Stimulated activated CD4-positive, alpha-beta T cell treated with anti-CD3 and anti-CD28 coated beads, Interleukin-4, amount 100 ng/mL, for 4 hours (primary cell): ENCODE measurements at regions not wholly inside any gene's neighbourhood (a gene's known extent, or its start where the extent isn't known, plus 50 kb on each side); places are given as distances from the start of the nearest gene placed in this dataset.

Source experiments
- DNase-seq, 2 experiments: peaks; one replicate each; pipeline ENCODE4 v3.0.0-alpha.2; 2020

DNA sequence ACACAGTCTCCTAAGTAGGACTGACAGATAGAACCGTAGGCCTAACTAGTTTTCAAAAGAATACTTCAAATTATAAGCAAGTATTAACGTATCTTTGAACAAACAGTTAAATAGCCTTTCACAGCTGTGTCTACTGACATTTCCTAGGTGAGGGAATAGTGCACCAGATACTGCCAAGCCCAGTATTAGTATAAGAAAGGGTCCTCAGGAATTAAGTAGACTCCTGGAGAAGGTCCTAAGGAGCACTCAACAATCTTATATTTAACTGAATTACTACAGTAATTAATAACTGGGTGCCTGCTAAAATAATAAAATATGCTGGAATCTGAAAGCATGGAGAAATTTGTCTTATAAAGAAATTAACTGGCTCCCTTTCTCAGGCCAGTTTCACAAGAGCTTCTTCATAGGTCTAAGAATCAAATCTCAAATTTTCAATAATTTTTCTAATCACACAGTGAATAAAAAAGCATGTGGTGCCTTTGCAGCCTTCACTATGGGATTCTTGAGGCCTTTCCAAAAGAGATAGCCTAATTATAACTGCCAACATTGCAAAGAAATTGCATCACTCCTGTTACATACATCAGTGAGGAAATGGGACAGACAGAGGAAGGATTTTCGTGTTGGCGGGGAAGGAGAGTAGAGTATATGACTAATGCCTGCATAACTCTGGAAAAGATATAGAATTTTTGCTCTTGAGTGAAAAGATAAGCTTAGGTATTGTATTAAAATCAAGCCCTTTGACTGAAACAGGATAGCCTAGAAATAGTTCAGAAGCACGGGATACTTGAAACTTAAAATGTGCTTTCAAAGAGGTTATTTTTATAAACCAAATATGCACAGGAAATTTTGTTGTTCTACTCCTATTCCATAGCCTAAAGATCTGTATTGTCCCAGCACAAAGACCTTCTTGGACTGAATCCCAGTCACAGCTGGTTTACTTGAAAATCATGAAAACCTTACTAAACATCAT, 228.6 kb upstream of the STK17B start:
- no peak for DNase-seq

- DNase-seq = no peak
Observed at GRCh38 chr2:196403471-196403870, 232.1 kb upstream of the STK17B start.

DNA sequence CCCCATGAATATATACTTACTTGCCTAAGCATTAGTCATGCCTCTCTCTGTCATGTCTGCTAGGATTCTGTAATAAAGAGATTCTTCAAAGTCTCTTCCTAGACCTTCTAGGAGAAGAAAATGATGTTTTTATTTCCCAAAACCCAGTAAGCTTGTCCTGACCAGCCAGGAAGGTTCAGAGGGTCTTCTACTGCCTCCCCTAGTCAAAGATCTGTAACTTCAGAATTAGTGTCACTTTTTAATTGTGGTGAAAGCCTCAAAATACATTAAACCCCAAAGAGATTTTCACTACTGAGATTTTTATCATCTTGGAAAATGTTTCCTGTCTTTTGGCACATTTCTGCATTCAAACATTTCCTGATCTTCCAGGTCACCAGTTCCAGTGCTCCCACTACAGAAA, 232.9 kb upstream of the STK17B start:
- DNase-seq = no peak

DNA sequence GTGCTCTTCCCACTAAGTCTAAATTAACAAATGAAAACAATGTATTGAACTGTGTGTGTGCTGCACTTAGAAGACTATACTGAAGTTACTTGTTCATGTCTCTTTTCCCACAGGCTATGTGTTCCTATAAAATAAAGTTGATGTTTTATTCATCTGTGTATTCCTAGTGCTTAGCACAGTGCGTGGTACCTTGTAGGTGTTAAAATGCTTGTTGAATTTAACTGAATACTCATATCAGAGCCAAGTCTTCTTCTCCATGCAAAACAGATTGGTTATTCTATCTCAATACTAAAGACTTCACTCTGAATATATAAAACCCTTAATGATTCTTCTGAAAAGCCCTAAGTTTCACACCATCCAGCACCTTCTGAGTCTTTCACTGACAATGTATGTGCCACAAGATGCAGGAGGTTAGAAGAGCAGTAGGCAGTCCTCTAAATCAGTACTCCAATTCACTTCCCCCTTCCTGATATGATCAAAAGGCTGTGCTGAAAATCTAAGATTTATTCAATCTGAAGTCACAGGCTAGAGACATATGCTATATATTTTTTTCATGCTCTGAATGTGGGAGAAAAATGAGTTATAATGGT, 231.7 kb upstream of the CCDC150 start:
- DNase-seq = no peak

DNA sequence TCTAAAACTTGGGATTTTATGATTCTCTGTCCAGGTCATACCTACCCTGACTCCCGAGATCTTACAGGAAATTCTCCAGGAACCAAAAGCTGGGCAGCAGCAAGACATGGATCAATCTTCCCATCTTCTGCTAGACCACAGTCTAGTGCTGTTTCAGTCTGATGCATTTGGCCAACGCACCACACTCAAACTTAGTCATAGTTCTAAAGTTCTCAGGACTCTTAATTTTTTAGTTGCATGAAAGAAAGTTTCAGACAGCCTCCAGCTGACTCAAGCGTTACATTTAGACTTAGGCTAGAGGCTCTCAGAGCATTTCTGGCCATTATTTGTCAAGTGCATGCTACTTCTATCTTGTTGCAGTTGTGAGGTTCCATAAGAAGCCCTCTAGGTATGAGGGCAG, 230.1 kb upstream of the CCDC150 start:
- no peak for DNase-seq

GRCh38 chr2:196410008-196410407, 229.5 kb upstream of the CCDC150 start:
- no peak for DNase-seq

- DNase-seq = no peak
Observed at GRCh38 chr2:196413821-196414274, 225.7 kb upstream of the CCDC150 start.

DNA sequence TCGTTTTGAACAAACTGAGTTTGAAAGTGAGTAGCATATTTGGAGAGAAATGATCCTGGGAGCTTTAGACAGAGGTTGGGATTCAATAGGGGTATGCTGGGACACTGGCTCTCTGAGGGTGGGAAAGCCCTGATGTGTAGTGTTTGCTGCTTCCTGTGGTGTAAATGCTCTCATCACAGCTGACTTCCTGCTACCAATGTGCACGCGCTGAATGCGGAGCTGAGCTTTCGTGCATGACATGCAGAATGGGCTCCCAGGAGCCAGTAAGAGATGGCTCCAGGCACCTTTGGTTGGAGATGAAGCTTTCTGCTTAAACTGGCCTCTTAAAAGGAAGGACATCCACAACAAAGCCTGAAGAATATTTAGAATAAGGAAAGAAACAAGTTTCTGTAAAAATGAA, 224.1 kb upstream of the CCDC150 start:
- DNase-seq = no peak

DNA sequence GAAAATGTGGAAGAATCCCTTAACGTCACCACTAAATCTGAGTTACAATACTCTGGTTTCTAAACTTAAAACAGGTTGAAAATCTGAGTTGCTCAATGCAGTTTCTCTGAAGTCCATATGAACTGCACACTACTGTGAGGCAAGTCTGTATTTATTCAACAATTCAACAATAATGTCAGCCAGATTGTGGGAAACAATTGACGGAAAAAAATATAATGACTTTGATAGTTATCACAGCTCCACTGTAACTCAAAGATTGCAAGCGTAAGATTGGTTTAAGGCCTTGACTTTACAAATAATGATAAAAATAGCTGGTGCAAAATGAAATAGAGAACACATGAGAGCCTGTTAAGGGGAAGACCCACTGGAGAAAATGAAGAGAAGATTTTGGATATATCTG, 219.4 kb upstream of the CCDC150 start:
- DNase-seq = no peak

- DNase-seq = no peak
Observed at GRCh38 chr2:196421880-196422279, 217.6 kb upstream of the CCDC150 start.

GRCh38 chr2:196422361-196422760, 217.2 kb upstream of the CCDC150 start:
- DNase-seq = no peak

DNA sequence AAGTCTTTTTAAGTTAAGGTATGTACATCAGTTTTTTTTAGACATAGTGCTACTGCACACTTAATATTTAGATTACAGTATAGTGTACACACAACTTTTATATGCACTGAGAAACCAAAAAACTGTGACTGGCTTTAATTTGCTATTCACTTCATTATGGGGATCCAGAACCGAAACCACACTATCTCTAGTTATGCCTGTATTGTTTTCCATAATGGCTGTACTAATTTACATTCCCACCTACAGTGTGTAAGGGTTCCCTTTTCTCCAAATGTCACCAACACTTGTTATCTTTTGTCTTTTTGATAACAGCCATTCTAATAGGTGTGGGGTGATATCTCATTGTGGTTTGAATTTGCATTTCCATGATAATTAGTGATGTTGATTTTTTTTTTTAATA, 213.4 kb upstream of the CCDC150 start:
- DNase-seq = no peak

- DNase-seq = no peak
Observed at GRCh38 chr2:196427986-196428634, 211.4 kb upstream of the CCDC150 start.

DNA sequence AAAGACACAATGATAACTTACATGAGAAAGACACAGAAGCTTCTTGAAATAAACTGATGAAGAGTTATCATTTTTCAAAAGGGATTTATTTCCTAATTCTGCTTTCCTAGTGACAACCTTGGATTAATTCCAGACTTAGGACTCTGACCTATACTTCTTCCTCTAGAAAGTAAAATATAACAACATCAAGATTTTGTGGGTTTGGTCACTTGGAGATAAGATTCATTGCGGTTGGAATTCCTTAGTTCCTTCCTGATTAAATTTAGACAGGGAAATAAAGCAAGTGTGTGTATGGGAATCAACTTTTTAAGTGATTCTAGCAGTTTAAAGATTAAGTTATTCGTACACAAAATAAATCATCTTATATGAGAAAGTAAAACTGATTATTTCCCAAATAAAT, 208.4 kb upstream of the CCDC150 start:
- no peak for DNase-seq

DNA sequence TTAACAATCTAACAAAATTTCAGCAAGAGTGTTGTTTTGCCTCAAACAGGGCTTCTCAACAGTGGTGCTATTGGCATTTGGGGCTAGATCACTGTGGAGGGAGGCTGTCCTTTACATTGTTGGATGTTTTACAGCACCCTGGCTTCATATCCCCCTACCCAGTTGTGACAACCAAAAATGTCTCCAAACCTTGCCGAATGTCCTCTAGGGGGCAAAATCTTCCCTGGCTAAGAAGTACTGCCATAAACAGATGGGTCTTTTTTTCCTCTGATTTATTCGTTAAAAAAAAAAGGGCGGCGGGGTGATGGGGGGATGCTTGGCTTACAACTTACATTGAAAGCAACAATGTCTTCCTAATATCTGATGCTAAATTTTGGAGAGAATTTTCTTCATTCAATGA, 207.6 kb upstream of the CCDC150 start:
- no peak for DNase-seq

GRCh38 chr2:196433116-196433515, 206.4 kb upstream of the CCDC150 start:
- DNase-seq = no peak

GRCh38 chr2:196434217-196434616, 205.3 kb upstream of the CCDC150 start:
- DNase-seq = no peak

DNA sequence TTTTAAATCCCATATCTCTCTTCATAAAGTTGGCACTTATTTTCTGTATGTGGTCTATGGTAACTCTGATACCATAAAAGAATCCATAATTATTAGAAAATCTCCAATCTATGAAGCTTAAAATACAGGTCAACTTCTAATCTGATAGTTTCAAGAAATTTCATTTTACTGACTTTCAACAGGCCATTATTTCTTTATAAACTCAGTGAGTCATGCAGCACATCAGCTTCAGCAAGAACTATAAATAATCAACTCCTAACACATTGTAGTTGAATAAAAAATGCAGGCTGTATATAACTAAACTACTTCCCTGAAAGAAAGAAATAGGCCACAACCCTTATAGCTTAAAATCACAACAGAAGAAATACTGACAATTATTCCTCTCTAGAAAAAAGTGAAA, 204.3 kb upstream of the CCDC150 start:
- DNase-seq = no peak

DNA sequence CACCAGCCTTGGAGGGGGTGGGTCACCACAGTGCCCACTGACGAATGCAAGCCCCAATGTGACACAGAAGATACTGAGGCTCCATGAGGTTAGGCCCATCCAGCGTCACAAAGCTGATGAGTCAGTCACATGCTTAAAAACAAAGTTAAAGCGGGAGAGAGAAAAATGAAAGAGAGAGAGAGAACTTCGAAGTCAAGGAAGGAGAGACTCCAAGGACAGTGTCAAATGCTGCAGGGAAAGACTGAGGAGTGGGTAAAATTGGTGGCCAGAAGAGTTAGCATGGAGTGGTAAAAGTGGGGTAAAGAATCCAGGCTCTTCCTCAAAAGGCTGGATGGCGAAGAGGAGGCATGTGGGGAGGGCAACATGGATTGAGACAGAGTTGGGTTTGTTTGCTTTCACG, 201.9 kb upstream of the CCDC150 start:
- DNase-seq = no peak

DNA sequence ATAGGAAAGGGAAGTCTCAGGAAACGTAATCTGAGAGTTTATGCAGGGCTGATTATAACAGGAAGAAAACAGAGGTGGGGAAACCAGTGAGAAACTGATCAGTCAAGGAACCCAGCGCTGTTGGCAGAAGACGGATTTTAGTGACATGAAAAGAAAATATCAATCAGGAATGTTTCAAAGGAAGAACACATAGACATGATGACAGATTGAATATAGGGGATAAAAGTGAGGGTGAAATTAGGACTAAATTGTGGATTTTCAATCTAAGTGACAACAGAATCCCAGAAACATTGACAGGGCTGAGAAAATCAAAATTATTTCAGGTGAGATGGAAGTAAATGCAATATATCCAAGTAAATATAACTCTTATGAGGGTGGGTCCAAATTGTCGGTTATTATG, 199.8 kb upstream of the CCDC150 start:
- no peak for DNase-seq

GRCh38 chr2:196440413-196440812, 199.1 kb upstream of the CCDC150 start:
- no peak for DNase-seq

DNA sequence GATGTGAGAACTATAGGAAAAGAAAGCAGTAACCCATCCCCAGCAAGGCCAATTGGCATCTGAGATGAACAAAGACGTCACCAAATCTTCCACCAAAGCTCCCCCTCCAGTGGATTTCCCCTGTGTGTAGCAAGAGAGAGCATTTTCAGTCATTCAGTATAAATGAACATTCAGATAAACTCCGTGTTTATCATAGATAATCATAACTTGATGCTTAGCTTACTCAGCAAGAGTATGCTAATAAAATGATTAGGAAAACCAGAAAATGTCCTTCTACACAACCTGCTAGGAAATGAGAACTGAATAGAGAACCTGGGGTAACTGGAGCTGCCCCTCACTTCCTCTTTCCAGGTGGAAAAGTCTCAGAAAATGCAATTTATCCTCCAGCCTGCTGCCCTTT, 198.0 kb upstream of the CCDC150 start:
- no peak for DNase-seq

DNA sequence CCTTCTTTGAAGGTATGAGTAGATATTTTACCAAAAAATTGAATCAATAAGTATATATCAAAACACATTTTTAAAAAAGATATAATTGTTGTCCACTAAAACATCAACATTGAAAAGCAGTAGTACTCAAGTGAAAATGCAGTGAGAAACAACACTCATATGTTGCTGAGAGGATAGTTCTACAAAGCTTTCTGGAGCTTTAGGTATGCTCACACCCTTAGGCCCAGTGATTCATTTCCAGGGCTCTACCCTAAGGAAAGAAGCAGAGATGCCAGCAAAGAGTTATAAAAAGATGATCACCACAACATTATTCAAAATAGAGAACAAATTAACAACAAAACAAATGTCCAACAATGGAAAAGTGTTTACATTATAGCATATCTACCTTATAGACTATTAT, 197.3 kb upstream of the CCDC150 start:
- no peak for DNase-seq

GRCh38 chr2:196444442-196444841, 195.1 kb upstream of the CCDC150 start:
- no peak for DNase-seq
